K562 (cell line): ENCODE measurements at regions not wholly inside any gene's neighbourhood (a gene's known extent, or its start where the extent isn't known, plus 50 kb on each side); places are given as distances from the start of the nearest gene placed in this dataset.
A peak's percentile ranks its signal among the peaks of the same experiment; 100 is the strongest.

Source experiments
- ARID1B ChIP-seq: fragments of 450-650 bp; IDR thresholded peaks from 2 replicates; pipeline ENCODE4 v1.6.1; 2016; ENCODE audit warnings: antibody characterized with exemption, mild to moderate bottlenecking, inconsistent platforms
- EP300 ChIP-seq: IDR thresholded peaks from 2 replicates; pipeline ENCODE4 v1.6.1; 2012; ENCODE audit warnings: low read length, improper control_type of control experiment
- EP400 ChIP-seq: fragments of 450-650 bp; IDR thresholded peaks from 2 replicates; pipeline ENCODE4 v1.6.1; 2017; ENCODE audit warnings: antibody characterized with exemption, mild to moderate bottlenecking, moderate library complexity
- FOXK2 ChIP-seq, 2 experiments: fragments of 450-650 bp; IDR thresholded peaks in 1 of 2; conservative IDR thresholded peaks in 1 of 2; 2 replicates each; pipeline ENCODE4 v1.6.1; 2016; ENCODE audit warnings: low read depth in 2 of 2, mild to moderate bottlenecking in 1 of 2
- HOXB6 ChIP-seq: fragments of 250-450 bp; sonication (Bioruptor Pico); IDR thresholded peaks from 2 replicates; pipeline ENCODE4 v1.5.1; 2022; ENCODE audit warnings: mild to moderate bottlenecking, borderline replicate concordance
- LEF1 ChIP-seq: fragments of 450-650 bp; IDR thresholded peaks from 2 replicates; pipeline ENCODE4 v1.6.1; 2016; ENCODE audit warnings: mild to moderate bottlenecking
- MEIS2 ChIP-seq: fragments of 450-650 bp; IDR thresholded peaks from 2 replicates; pipeline ENCODE4 v1.6.1; 2014; ENCODE audit warnings: mild to moderate bottlenecking; ENCODE audit not compliant: partially characterized antibody
- MNT ChIP-seq, 2 experiments: fragments of 450-650 bp; conservative IDR thresholded peaks; 2 replicates each; pipeline ENCODE4 v1.6.1; 2017; ENCODE audit warnings: mild to moderate bottlenecking in 2 of 2, moderate library complexity in 2 of 2
- MTA2 ChIP-seq: fragments of 450-650 bp; IDR thresholded peaks from 2 replicates; pipeline ENCODE4 v1.6.1; 2016; ENCODE audit warnings: low read depth
- RNF2 ChIP-seq: sonication (generic); IDR thresholded peaks from 2 replicates; pipeline ENCODE4 v1.6.1; 2016
- TBL1XR1 ChIP-seq, 2 experiments: IDR thresholded peaks; 2 replicates each; pipeline ENCODE4 v1.6.1; 2012; ENCODE audit warnings: improper control_type of control experiment in 2 of 2, low read length in 2 of 2, mild to moderate bottlenecking in 1 of 2
- ZBTB40 ChIP-seq, 2 experiments: fragments of 450-650 bp in 1 of 2; sonication (generic) in 1 of 2; formaldehyde crosslinking in 1 of 2; IDR thresholded peaks; 2 replicates each; pipeline versions ENCODE4 v1.7.1 to v1.9.0; 2016 to 2022; ENCODE audit warnings: inconsistent platforms in 1 of 2, mild to moderate bottlenecking in 1 of 2, missing genetic modification reagents in 1 of 2
- ZFP36 ChIP-seq: fragments of 150-350 bp; IDR thresholded peaks from 2 replicates; pipeline ENCODE4 v1.6.1; 2018; ENCODE audit warnings: low read length, low read depth; ENCODE audit not compliant: partially characterized antibody
- ZNF280B ChIP-seq: fragments of 250-450 bp; sonication (Bioruptor Pico); IDR thresholded peaks from 2 replicates; pipeline ENCODE4 v1.5.1; 2021; ENCODE audit warnings: mild to moderate bottlenecking
- ZNF668 ChIP-seq: fragments of 250-450 bp; sonication (Bioruptor Pico); IDR thresholded peaks from 2 replicates; pipeline ENCODE4 v1.8.0; 2022; ENCODE audit warnings: mild to moderate bottlenecking, inconsistent platforms
- ZNF75A ChIP-seq: fragments of 450-650 bp; formaldehyde crosslinking; IDR thresholded peaks from 2 replicates; pipeline ENCODE4 v1.4.0; 2020; ENCODE audit warnings: mild to moderate bottlenecking

GRCh38 chr5:57383093-57383861 lies 99.3 kb downstream of the ACTBL2 start (continued):
- TF ChIP-seq ZBTB40 (IDR thresholded peaks at IDR 0.05) (peak; percentile 77), ZBTB40 (CRISPR knock-in tag; IDR thresholded peaks at IDR 0.05) (no peak), HOXB6 (CRISPR knock-in tag) (no peak), FOXK2 (conservative IDR thresholded peaks at IDR 0.05 in 1 of 2, IDR thresholded peaks at IDR 0.05 in 1 of 2; ENCODE audit: low read depth in 2 of 2) (0 out of 4 replicates have a peak, but pooled peaks of 1 of the 2 experiments have one; percentile 28), MTA2 (0 out of 2 replicates have a peak, but pooled peaks have one; percentile 40), EP400 (peak; percentile 56; the same call in 1 of the 2 replicates), EP300 (peak; percentile 94), ZNF280B (no peak), MEIS2 (peak; percentile 50), ARID1B (peak; percentile 91), RNF2 (peak; percentile 90), TBL1XR1 (IDR thresholded peaks at IDR 0.05; ENCODE audit: low read length in 2 of 2) (peak in 1 of 2 experiments; percentile 83; a peak in 2 of 4 replicates), MNT (conservative IDR thresholded peaks at IDR 0.05) (peak; percentile 10 to 42; a peak in 1 of 4 replicates), ZNF668 (CRISPR knock-in tag) (no peak), ZFP36 (peak; percentile 76), LEF1 (peak; percentile 93), ZNF75A (CRISPR knock-in tag) (0 out of 2 replicates have a peak, but pooled peaks have one; percentile 13)
